Body of pancreas (tissue), 4 donors: ENCODE measurements at regions not wholly inside any gene's neighbourhood (a gene's known extent, or its start where the extent isn't known, plus 50 kb on each side); places are given as distances from the start of the nearest gene placed in this dataset.

Experiments
- ATAC-seq: fragments of 150-250 bp; one replicate; pipeline ENCODE4 v1.9.1; 2016
- DNase-seq, 4 donors: peaks; one replicate each; pipeline ENCODE4 v3.0.0-alpha.2; 2019
- H3K27ac ChIP-seq, 4 donors: fragments of 200-600 bp; sonication (generic); 1 replicate in 3 of 4; 2 replicates in 1 of 4; pipeline versions ENCODE4 v1.5.1 to v1.6.1; 2016 to 2019; ENCODE audit warnings: mild to moderate bottlenecking in 1 of 4, mixed read lengths in 1 of 4, moderate library complexity in 1 of 4
- H3K27me3 ChIP-seq, 2 donors: fragments of 200-600 bp; sonication (generic); one replicate each; pipeline ENCODE4 v1.6.0; 2016; ENCODE audit warnings: mild to moderate bottlenecking in 1 of 2
- H3K36me3 ChIP-seq, 2 donors: fragments of 200-600 bp; sonication (generic); replicated peaks in 1 of 2; 2 replicates each; pipeline ENCODE4 v1.5.1; 2016; ENCODE audit warnings: low read depth in 2 of 2; ENCODE audit not compliant: insufficient read depth in 1 of 2
- H3K4me1 ChIP-seq: fragments of 200-600 bp; sonication (generic); one replicate; pipeline ENCODE4 v1.6.0; 2016
- H3K4me3 ChIP-seq, 2 donors: fragments of 200-600 bp; sonication (generic); 1 replicate in 1 of 2; 2 replicates in 1 of 2; pipeline ENCODE4 v1.5.1; 2016 to 2019
- H3K9me3 ChIP-seq, 3 donors: fragments of 200-600 bp; sonication (generic); 1 replicate in 2 of 3; 2 replicates in 1 of 3; pipeline ENCODE4 v1.5.1; 2016
- CTCF ChIP-seq, 7 experiments: fragments of 450-650 bp in 4 of 7; fragments of 200-600 bp in 3 of 7; sonication (generic) in 3 of 7; IDR thresholded peaks; one replicate each; pipeline ENCODE4 v1.5.1; 2016 to 2019; ENCODE audit warnings: antibody characterized with exemption in 7 of 7
- POLR2A ChIP-seq, 3 donors: fragments of 450-650 bp; IDR thresholded peaks; one replicate each; pipeline ENCODE4 v1.6.1; 2016; ENCODE audit warnings: antibody characterized with exemption in 3 of 3, mild to moderate bottlenecking in 2 of 3
- WGBS, 2 donors: methylation state at CpG; one replicate each; pipeline ENCODE4 v1.1.5; 2017; 5-methylcytosine and 5-hydroxymethylcytosine counted together
- intact Hi-C: fragments of 100-400 bp; cut with DNase I; formaldehyde crosslinking; loops from one replicate; pipeline ENCODE4 v1.15.1; 2023

GRCh38 chr16:62240722-62241121 is 204.5 kb upstream of the CDH8 start:
- Histone ChIP-seq H3K4me3 (no peak overlapping the region), H3K36me3 (no peaks in the 10 kb centered on the region), H3K4me1 (no peaks in the 10 kb centered on the region), H3K27ac (no peak overlapping the region), H3K9me3 (no peaks in the 10 kb centered on the region), H3K27me3 (no peaks in the 10 kb centered on the region)
- intact Hi-C loops: no loop called here
- no peak for ATAC-seq
- no peak for DNase-seq
- TF ChIP-seq CTCF (IDR thresholded peaks at IDR 0.05) (no peak), POLR2A (IDR thresholded peaks at IDR 0.05) (no peak)
- 0 to 13% methylated on average over 1 of the region's 1 CpG for WGBS, 2 donors

- Histone ChIP-seq H3K36me3 (no peaks in the 10 kb centered on the region), H3K4me3 (no peak overlapping the region), H3K9me3 (no peaks in the 10 kb centered on the region), H3K27me3 (no peaks in the 10 kb centered on the region), H3K4me1 (no peaks in the 10 kb centered on the region), H3K27ac (no peak overlapping the region)
- intact Hi-C loops: no loop called here
- WGBS, 2 donors: 17 to 28% methylated on average over 7 of the region's 7 CpGs
- TF ChIP-seq CTCF (IDR thresholded peaks at IDR 0.05) (peak; percentile 31 to 69 (median 57)), POLR2A (IDR thresholded peaks at IDR 0.05) (no peak)
- ATAC-seq: peak; percentile 92
- DNase-seq: peak; percentile 84 to 93 (median 89)
Measured at GRCh38 chr16:62225675-62226074, 189.4 kb upstream of the CDH8 start.

GRCh38 chr16:62224646-62225209 is 188.5 kb upstream of the CDH8 start:
- no peak for DNase-seq
- H3K27me3 ChIP-seq: no peaks in the 10 kb centered on the region
- 26 to 27% methylated on average over 9 of the region's 9 CpGs for WGBS, 2 donors
- H3K4me3 ChIP-seq: no peak overlapping the region
- intact Hi-C loops: no loop called here
- TF ChIP-seq CTCF (IDR thresholded peaks at IDR 0.05): no peak
- TF ChIP-seq POLR2A (IDR thresholded peaks at IDR 0.05): no peak
- no peak overlapping the region for H3K27ac ChIP-seq
- no peaks in the 10 kb centered on the region for H3K4me1 ChIP-seq
- no peaks in the 10 kb centered on the region for H3K36me3 ChIP-seq
- ATAC-seq: no peak
- no peaks in the 10 kb centered on the region for H3K9me3 ChIP-seq

- Histone ChIP-seq H3K27me3 (no peaks in the 10 kb centered on the region), H3K36me3 (no peaks in the 10 kb centered on the region), H3K4me3 (no peak overlapping the region), H3K27ac (no peak overlapping the region), H3K9me3 (no peaks in the 10 kb centered on the region), H3K4me1 (no peaks in the 10 kb centered on the region)
- intact Hi-C loops: no loop called here
- ATAC-seq (no peak), DNase-seq (no peak)
- 43 to 54% methylated on average over 3 of the region's 3 CpGs for WGBS, 2 donors
- TF ChIP-seq POLR2A (IDR thresholded peaks at IDR 0.05) (no peak), CTCF (IDR thresholded peaks at IDR 0.05) (no peak)
Measured at GRCh38 chr16:62216837-62217236, 180.6 kb upstream of the CDH8 start.

- Histone ChIP-seq H3K27me3 (no peaks in the 10 kb centered on the region), H3K4me1 (no peaks in the 10 kb centered on the region), H3K27ac (no peak overlapping the region), H3K9me3 (no peaks in the 10 kb centered on the region), H3K36me3 (no peaks in the 10 kb centered on the region), H3K4me3 (no peak overlapping the region)
- ATAC-seq (no peak), DNase-seq (no peak)
- 58 to 62% methylated on average over 2 of the region's 2 CpGs for WGBS, 2 donors
- no peak for TF ChIP-seq CTCF (IDR thresholded peaks at IDR 0.05)
- no peak for TF ChIP-seq POLR2A (IDR thresholded peaks at IDR 0.05)
- intact Hi-C loops: no loop called here
Measured at GRCh38 chr16:62213763-62214162, 177.5 kb upstream of the CDH8 start.
